ENCODE measurements at regions not wholly inside any gene's neighbourhood (a gene's known extent, or its start where the extent isn't known, plus 50 kb on each side); places are given as distances from the start of the nearest gene placed in this dataset.

DNA sequence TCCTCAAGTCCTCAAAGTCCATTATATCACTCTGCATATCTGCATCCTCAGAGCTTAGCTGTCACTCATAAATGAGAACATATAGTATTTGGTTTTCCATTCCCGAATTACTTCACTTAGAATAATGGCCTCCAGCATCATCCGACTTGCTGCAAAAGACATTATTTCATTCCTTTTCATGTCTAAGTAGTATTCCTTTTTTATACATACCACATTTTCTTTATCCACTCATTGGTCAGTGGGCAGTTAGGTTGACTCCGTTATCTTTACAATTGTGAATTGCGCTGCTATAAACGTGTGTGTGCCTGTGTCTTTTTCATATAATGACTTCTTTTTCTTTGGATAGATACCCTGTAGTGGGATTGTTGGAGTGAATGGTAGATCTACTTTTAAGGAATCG lies 117.2 kb downstream of the OR2K2 start:
- no peaks in the 10 kb centered on the region for H3K4me1 ChIP-seq (ENCODE audit: control insufficient read depth in 2 of 2, insufficient read depth in 2 of 2, low read length in 2 of 2)
- H3K27me3 ChIP-seq (ENCODE audit: control insufficient read depth in 2 of 2, insufficient read depth in 1 of 2, low read length in 1 of 2), result no peaks in the 10 kb centered on the region
- H3K9me3 ChIP-seq (ENCODE audit: control insufficient read depth in 2 of 2, insufficient read depth in 1 of 2, low read length in 1 of 2), result no peaks in the 10 kb centered on the region
- H3K4me3 ChIP-seq (ENCODE audit: low read length in 2 of 2), result no peak overlapping the region
- H3K36me3 ChIP-seq (ENCODE audit: control insufficient read depth in 2 of 2, insufficient read depth in 2 of 2, low read length in 1 of 2), result no peaks in the 10 kb centered on the region
- no peak for DNase-seq (ENCODE audit: low read depth in 6 of 9, low spot score in 9 of 9)
- WGBS, result 98% methylated on average over 6 of the region's 6 CpGs
- no peak overlapping the region for H3K27ac ChIP-seq (ENCODE audit: low read depth in 1 of 2, low read length in 1 of 2)

DNA sequence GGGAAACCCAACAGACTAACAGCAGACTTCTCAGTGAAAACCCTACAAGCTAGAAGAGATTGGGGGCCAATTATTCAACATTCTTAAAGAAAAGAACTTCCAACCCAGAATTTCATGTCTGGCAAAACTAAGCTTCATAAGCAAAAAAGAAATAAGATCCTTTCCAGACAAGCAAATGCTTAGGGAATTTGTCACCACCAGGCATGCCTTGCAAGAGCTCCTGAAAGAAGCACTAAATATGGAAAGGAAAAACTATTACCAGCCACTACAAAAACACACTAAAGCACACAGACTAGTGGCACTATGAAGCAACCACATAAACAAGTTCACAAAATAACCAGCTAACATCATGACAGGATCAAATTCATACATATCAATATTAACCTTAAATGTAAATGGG lies 131.1 kb downstream of the OR2K2 start:
- H3K4me1 ChIP-seq (ENCODE audit: control insufficient read depth in 2 of 2, insufficient read depth in 2 of 2, low read length in 2 of 2), result no peaks in the 10 kb centered on the region
- no peaks in the 10 kb centered on the region for H3K27me3 ChIP-seq (ENCODE audit: control insufficient read depth in 2 of 2, insufficient read depth in 1 of 2, low read length in 1 of 2)
- DNase-seq (ENCODE audit: low read depth in 6 of 9, low spot score in 9 of 9), result no peak
- no peaks in the 10 kb centered on the region for H3K36me3 ChIP-seq (ENCODE audit: control insufficient read depth in 2 of 2, insufficient read depth in 2 of 2, low read length in 1 of 2)
- H3K9me3 ChIP-seq (ENCODE audit: control insufficient read depth in 2 of 2, insufficient read depth in 1 of 2, low read length in 1 of 2), result no peaks in the 10 kb centered on the region
- H3K27ac ChIP-seq (ENCODE audit: low read depth in 1 of 2, low read length in 1 of 2), result no peak overlapping the region
- no peak overlapping the region for H3K4me3 ChIP-seq (ENCODE audit: low read length in 2 of 2)

DNA sequence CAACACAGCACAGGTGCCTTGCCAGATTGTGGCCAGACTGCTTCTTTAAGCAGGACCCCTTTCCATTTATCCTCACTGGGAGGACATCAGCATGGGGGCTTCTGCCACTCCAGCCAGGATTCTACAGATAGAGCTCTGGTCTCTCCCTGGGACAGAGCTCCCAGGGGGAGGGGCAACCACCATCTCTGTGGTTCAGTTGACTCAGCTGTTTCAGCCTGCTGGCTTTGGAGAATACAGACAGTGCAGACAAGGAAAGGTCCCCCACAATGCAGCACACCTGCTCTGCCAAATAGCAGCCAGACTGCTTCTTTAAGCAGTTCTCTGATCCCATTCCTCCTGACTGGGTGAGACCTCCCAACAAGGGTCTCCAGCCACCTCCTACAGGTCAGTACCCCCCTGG lies 132.8 kb downstream of the OR2K2 start:
- H3K4me3 ChIP-seq (ENCODE audit: low read length in 2 of 2), result no peak overlapping the region
- H3K27me3 ChIP-seq (ENCODE audit: control insufficient read depth in 2 of 2, insufficient read depth in 1 of 2, low read length in 1 of 2), result no peaks in the 10 kb centered on the region
- H3K9me3 ChIP-seq (ENCODE audit: control insufficient read depth in 2 of 2, insufficient read depth in 1 of 2, low read length in 1 of 2), result no peaks in the 10 kb centered on the region
- no peak for DNase-seq (ENCODE audit: low read depth in 6 of 9, low spot score in 9 of 9)
- H3K27ac ChIP-seq (ENCODE audit: low read depth in 1 of 2, low read length in 1 of 2), result no peak overlapping the region
- no peaks in the 10 kb centered on the region for H3K36me3 ChIP-seq (ENCODE audit: control insufficient read depth in 2 of 2, insufficient read depth in 2 of 2, low read length in 1 of 2)
- no peaks in the 10 kb centered on the region for H3K4me1 ChIP-seq (ENCODE audit: control insufficient read depth in 2 of 2, insufficient read depth in 2 of 2, low read length in 2 of 2)

DNA sequence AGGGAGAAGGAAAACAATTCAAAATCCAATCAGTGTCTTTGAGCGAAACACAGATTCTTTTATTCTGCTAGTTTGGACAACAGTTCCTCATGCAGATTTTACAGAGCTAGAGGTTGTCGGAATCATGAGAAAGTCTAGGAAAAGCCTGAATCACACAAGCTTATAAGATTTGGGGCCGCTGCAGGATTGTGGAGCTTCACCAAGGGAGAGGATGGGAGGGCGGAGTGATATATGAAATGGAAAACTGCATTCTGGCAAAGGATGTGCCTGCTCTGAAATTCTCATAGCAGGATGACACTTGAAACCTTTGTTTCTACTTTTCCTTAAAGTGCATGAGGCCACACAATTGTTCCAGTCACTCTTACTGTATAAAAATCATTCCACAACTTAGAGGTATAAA lies 134.3 kb downstream of the OR2K2 start:
- H3K27ac ChIP-seq (ENCODE audit: low read depth in 1 of 2, low read length in 1 of 2), result no peak overlapping the region
- H3K27me3 ChIP-seq (ENCODE audit: control insufficient read depth in 2 of 2, insufficient read depth in 1 of 2, low read length in 1 of 2), result no peaks in the 10 kb centered on the region
- no peaks in the 10 kb centered on the region for H3K4me1 ChIP-seq (ENCODE audit: control insufficient read depth in 2 of 2, insufficient read depth in 2 of 2, low read length in 2 of 2)
- no peaks in the 10 kb centered on the region for H3K9me3 ChIP-seq (ENCODE audit: control insufficient read depth in 2 of 2, insufficient read depth in 1 of 2, low read length in 1 of 2)
- H3K4me3 ChIP-seq (ENCODE audit: low read length in 2 of 2), result no peak overlapping the region
- no peak for DNase-seq (ENCODE audit: low read depth in 6 of 9, low spot score in 9 of 9)
- H3K36me3 ChIP-seq (ENCODE audit: control insufficient read depth in 2 of 2, insufficient read depth in 2 of 2, low read length in 1 of 2), result no peaks in the 10 kb centered on the region
- 95% methylated on average over 4 of the region's 4 CpGs for WGBS

DNA sequence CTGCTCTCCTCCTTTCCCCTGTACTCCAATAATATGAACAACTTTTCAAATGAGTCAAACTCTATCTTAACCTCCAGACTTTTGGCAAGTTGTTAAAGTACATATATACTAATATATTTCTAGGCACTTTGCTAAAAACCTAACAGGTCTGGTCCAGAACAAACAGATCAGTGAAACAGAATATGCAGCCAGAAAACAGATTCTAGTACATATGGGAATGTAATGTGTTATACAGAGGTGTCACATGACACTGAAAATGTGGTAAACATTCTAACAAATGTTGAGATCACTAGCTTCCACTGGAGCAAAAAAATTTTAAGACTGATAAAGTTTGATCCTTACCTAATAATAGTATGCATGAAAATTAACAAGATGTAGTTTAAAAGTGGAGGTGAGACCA lies 136.9 kb downstream of the OR2K2 start:
- no peak overlapping the region for H3K4me3 ChIP-seq (ENCODE audit: low read length in 2 of 2)
- no peak overlapping the region for H3K27ac ChIP-seq (ENCODE audit: low read depth in 1 of 2, low read length in 1 of 2)
- DNase-seq (ENCODE audit: low read depth in 6 of 9, low spot score in 9 of 9), result no peak
- no peaks in the 10 kb centered on the region for H3K9me3 ChIP-seq (ENCODE audit: control insufficient read depth in 2 of 2, insufficient read depth in 1 of 2, low read length in 1 of 2)
- no peaks in the 10 kb centered on the region for H3K4me1 ChIP-seq (ENCODE audit: control insufficient read depth in 2 of 2, insufficient read depth in 2 of 2, low read length in 2 of 2)
- H3K36me3 ChIP-seq (ENCODE audit: control insufficient read depth in 2 of 2, insufficient read depth in 2 of 2, low read length in 1 of 2), result no peaks in the 10 kb centered on the region
- no peaks in the 10 kb centered on the region for H3K27me3 ChIP-seq (ENCODE audit: control insufficient read depth in 2 of 2, insufficient read depth in 1 of 2, low read length in 1 of 2)

DNA sequence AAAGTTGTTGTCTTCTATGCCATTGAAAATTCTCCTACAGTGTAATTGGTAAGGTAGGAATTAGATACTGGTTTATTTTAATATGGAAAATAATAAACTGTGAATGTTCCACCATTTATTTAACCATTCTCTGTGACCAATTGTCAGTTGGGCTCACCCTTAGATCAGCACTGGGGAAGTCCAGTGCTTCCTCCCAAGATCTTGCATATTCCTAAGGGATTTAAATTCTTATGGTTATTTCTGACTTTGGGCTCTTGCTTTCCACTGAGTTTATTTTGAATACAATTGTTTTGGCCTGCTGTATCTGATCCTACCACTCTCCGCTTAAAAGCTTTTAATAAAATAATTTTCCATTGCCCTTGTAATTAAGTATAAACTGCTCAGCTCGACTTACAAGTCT lies 137.4 kb downstream of the OR2K2 start:
- H3K4me1 ChIP-seq (ENCODE audit: control insufficient read depth in 2 of 2, insufficient read depth in 2 of 2, low read length in 2 of 2), result no peaks in the 10 kb centered on the region
- DNase-seq (ENCODE audit: low read depth in 6 of 9, low spot score in 9 of 9), result no peak
- H3K27me3 ChIP-seq (ENCODE audit: control insufficient read depth in 2 of 2, insufficient read depth in 1 of 2, low read length in 1 of 2), result no peaks in the 10 kb centered on the region
- no peaks in the 10 kb centered on the region for H3K36me3 ChIP-seq (ENCODE audit: control insufficient read depth in 2 of 2, insufficient read depth in 2 of 2, low read length in 1 of 2)
- WGBS, result 67% methylated on average over 2 of the region's 2 CpGs
- H3K27ac ChIP-seq (ENCODE audit: low read depth in 1 of 2, low read length in 1 of 2), result no peak overlapping the region
- no peaks in the 10 kb centered on the region for H3K9me3 ChIP-seq (ENCODE audit: control insufficient read depth in 2 of 2, insufficient read depth in 1 of 2, low read length in 1 of 2)
- H3K4me3 ChIP-seq (ENCODE audit: low read length in 2 of 2), result no peak overlapping the region

DNA sequence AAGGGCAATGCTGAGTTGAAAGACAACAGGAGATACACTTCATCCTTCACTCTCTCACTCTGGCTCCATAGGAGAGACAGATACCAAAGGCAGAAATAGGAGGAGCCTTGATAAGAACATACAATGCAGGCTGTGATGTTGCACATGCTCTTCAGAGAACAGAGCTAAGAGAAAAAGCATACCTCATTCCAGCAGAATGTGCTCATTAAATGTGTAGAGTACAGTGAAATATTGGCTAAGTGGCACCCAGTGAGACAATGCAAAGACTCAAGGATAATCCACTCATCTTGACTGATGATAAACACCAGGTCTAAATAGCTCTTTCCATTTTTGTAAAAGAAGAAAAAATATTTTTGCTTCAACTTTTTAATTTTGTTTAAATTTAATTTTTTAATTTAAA lies 139.7 kb downstream of the OR2K2 start:
- H3K27ac ChIP-seq (ENCODE audit: low read depth in 1 of 2, low read length in 1 of 2), result no peak overlapping the region
- no peaks in the 10 kb centered on the region for H3K36me3 ChIP-seq (ENCODE audit: control insufficient read depth in 2 of 2, insufficient read depth in 2 of 2, low read length in 1 of 2)
- H3K4me1 ChIP-seq (ENCODE audit: control insufficient read depth in 2 of 2, insufficient read depth in 2 of 2, low read length in 2 of 2), result no peaks in the 10 kb centered on the region
- H3K4me3 ChIP-seq (ENCODE audit: low read length in 2 of 2), result no peak overlapping the region
- H3K9me3 ChIP-seq (ENCODE audit: control insufficient read depth in 2 of 2, insufficient read depth in 1 of 2, low read length in 1 of 2), result no peaks in the 10 kb centered on the region
- no peaks in the 10 kb centered on the region for H3K27me3 ChIP-seq (ENCODE audit: control insufficient read depth in 2 of 2, insufficient read depth in 1 of 2, low read length in 1 of 2)
- DNase-seq (ENCODE audit: low read depth in 6 of 9, low spot score in 9 of 9), result no peak

DNA sequence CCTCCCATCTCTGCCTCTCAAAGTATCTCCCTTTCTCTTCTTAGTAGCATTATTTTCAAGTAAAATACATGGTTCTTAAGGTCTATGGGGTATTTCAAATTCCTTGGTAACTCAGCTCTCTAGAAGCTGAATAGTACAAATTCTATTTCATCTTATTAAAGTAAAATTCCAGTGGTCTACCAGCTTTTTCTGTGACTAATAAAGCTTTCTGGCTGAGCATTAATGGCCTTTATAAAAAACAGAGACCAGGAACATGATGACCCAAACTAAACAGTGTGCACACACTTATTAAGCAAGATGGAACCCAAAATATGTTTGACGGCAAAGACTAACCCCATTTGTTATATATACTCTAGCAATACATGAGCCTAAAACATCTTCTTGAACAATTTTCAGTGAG lies 142.6 kb downstream of the OR2K2 start:
- Histone ChIP-seq H3K36me3 (ENCODE audit: control insufficient read depth in 2 of 2, insufficient read depth in 2 of 2, low read length in 1 of 2) (no peaks in the 10 kb centered on the region), H3K27me3 (ENCODE audit: control insufficient read depth in 2 of 2, insufficient read depth in 1 of 2, low read length in 1 of 2) (no peaks in the 10 kb centered on the region), H3K27ac (ENCODE audit: low read depth in 1 of 2, low read length in 1 of 2) (no peak overlapping the region), H3K4me1 (ENCODE audit: control insufficient read depth in 2 of 2, insufficient read depth in 2 of 2, low read length in 2 of 2) (no peaks in the 10 kb centered on the region), H3K9me3 (ENCODE audit: control insufficient read depth in 2 of 2, insufficient read depth in 1 of 2, low read length in 1 of 2) (no peaks in the 10 kb centered on the region), H3K4me3 (ENCODE audit: low read length in 2 of 2) (no peak overlapping the region)
- 99% methylated on average over 1 of the region's 1 CpG for WGBS
- DNase-seq (ENCODE audit: low read depth in 6 of 9, low spot score in 9 of 9), result no peak

DNA sequence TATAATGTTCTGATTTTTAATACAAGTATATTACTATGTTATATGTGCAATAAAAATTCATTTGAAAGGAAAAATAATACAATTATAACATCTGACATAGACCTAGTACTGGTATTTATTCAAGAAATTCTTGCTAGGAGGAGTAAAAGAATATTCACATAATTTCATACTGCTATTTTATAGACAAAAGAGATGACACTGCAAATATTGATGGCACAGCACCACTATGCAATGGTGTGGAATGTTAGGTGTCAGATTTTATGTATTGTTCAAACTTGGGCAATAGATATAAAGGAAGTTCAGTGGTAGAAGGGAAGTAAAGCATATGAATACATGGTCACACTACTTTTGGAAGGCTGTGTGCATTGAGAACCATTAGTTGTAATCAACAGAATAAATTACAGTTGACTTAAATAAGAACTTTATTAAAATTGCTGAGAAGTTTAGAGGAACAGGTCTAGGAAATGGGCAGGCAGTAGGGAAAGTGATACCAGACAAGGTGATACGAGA lies 143.9 kb downstream of the OR2K2 start:
- Histone ChIP-seq H3K4me1 (ENCODE audit: control insufficient read depth in 2 of 2, insufficient read depth in 2 of 2, low read length in 2 of 2) (no peaks in the 10 kb centered on the region), H3K27ac (ENCODE audit: low read depth in 1 of 2, low read length in 1 of 2) (no peak overlapping the region), H3K9me3 (ENCODE audit: control insufficient read depth in 2 of 2, insufficient read depth in 1 of 2, low read length in 1 of 2) (no peaks in the 10 kb centered on the region), H3K27me3 (ENCODE audit: control insufficient read depth in 2 of 2, insufficient read depth in 1 of 2, low read length in 1 of 2) (no peaks in the 10 kb centered on the region), H3K4me3 (ENCODE audit: low read length in 2 of 2) (no peak overlapping the region), H3K36me3 (ENCODE audit: control insufficient read depth in 2 of 2, insufficient read depth in 2 of 2, low read length in 1 of 2) (no peaks in the 10 kb centered on the region)
- 95% methylated on average over 1 of the region's 1 CpG for WGBS
- no peak for DNase-seq (ENCODE audit: low read depth in 6 of 9, low spot score in 9 of 9)

DNA sequence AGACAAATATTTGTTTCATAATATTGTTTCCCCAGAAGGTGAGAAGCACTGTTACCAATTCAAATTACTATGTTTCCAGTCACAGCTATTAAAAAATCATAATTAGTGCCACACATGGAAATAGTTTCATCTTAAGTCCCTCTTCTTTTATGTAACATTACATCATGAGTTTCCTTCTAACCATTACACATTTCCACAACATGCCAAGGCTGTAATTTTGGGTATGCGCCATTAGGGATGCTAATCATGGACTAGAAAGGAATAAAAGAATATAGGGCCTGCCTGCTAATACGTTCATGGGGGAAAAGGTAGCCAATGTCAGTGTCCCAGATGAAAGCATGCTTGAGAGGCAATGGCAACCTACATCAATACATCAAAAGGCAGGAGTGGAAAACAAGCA lies 142.5 kb upstream of the LPAR1 start:
- Histone ChIP-seq H3K4me3 (ENCODE audit: low read length in 2 of 2) (no peak overlapping the region), H3K4me1 (ENCODE audit: control insufficient read depth in 2 of 2, insufficient read depth in 2 of 2, low read length in 2 of 2) (no peaks in the 10 kb centered on the region), H3K9me3 (ENCODE audit: control insufficient read depth in 2 of 2, insufficient read depth in 1 of 2, low read length in 1 of 2) (no peaks in the 10 kb centered on the region), H3K36me3 (ENCODE audit: control insufficient read depth in 2 of 2, insufficient read depth in 2 of 2, low read length in 1 of 2) (no peaks in the 10 kb centered on the region), H3K27ac (ENCODE audit: low read depth in 1 of 2, low read length in 1 of 2) (no peak overlapping the region), H3K27me3 (ENCODE audit: control insufficient read depth in 2 of 2, insufficient read depth in 1 of 2, low read length in 1 of 2) (no peaks in the 10 kb centered on the region)
- DNase-seq (ENCODE audit: low read depth in 6 of 9, low spot score in 9 of 9), result no peak
- WGBS, result over 99% methylated on average over 2 of the region's 2 CpGs
